Body of pancreas (tissue), 4 donors: ENCODE measurements at regions not wholly inside any gene's neighbourhood (a gene's known extent, or its start where the extent isn't known, plus 50 kb on each side); places are given as distances from the start of the nearest gene placed in this dataset.
"Not testable (repeated sequence)": the region's sequence is repeated elsewhere in the genome, so short reads cannot be mapped to it uniquely, and the experiment has no call there.

Source experiments
- CTCF ChIP-seq, 7 experiments: fragments of 450-650 bp in 4 of 7; fragments of 200-600 bp in 3 of 7; sonication (generic) in 3 of 7; IDR thresholded peaks; one replicate each; pipeline ENCODE4 v1.5.1; 2016 to 2019; ENCODE audit warnings: antibody characterized with exemption in 7 of 7
- POLR2A ChIP-seq, 3 donors: fragments of 450-650 bp; IDR thresholded peaks; one replicate each; pipeline ENCODE4 v1.6.1; 2016; ENCODE audit warnings: antibody characterized with exemption in 3 of 3, mild to moderate bottlenecking in 2 of 3

DNA sequence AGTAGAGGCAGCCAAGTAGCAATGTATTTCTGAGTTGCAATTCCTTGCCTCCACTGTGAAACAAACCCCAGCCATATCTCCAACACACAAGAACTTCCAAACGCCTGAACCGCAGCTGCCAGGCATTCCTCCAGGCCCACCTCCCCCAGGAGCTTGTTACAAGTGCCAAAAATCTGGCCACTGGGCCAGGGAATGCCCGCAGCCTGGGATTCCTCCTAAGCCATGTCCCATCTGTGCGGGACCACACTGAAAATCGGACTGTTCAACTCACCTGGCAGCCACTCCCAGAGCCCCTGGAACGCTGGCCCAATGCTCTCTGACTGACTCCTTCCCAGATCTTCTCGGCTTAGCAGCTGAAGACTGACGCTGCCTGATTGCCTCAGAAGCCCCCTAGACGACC is 706.3 kb downstream of the FAM181B start:
- not testable (repeated sequence) for TF ChIP-seq CTCF, POLR2A (IDR thresholded peaks at IDR 0.05)
